LNCaP clone FGC (cell line): ENCODE measurements at regions not wholly inside any gene's neighbourhood (a gene's known extent, or its start where the extent isn't known, plus 50 kb on each side); places are given as distances from the start of the nearest gene placed in this dataset.

Experiments
- DNase-seq: peaks from one replicate; pipeline ENCODE4 v3.0.0-alpha.2; 2011; ENCODE audit warnings: low read depth
- H3K4me3 ChIP-seq: 2 replicates; pipeline ENCODE4 v1.5.1; 2011; ENCODE audit warnings: mild to moderate bottlenecking, low read depth, low read length, control low read depth
- CTCF ChIP-seq: IDR thresholded peaks from 2 replicates; pipeline ENCODE4 v1.5.1; 2012; ENCODE audit warnings: mild to moderate bottlenecking; ENCODE audit not compliant: control insufficient read depth, insufficient read depth; ENCODE audit errors: extremely low read depth

- no peak overlapping the region for H3K4me3 ChIP-seq
- DNase-seq: no peak
- no peak for TF ChIP-seq CTCF
Measured at GRCh38 chr3:187986514-187986934, 167.4 kb upstream of the LPP start.

GRCh38 chr3:187987187-187987586, 166.8 kb upstream of the LPP start:
- H3K4me3 ChIP-seq: no peak overlapping the region
- no peak for TF ChIP-seq CTCF
- no peak for DNase-seq

GRCh38 chr3:187987924-187988323, 166.0 kb upstream of the LPP start:
- DNase-seq: no peak
- no peak overlapping the region for H3K4me3 ChIP-seq
- no peak for TF ChIP-seq CTCF

- TF ChIP-seq CTCF: no peak
- no peak for DNase-seq
- no peak overlapping the region for H3K4me3 ChIP-seq
Measured at GRCh38 chr3:187989575-187990153, 164.3 kb upstream of the LPP start.

GRCh38 chr3:187992609-187993008, 161.3 kb upstream of the LPP start:
- no peak for DNase-seq
- no peak for TF ChIP-seq CTCF
- no peak overlapping the region for H3K4me3 ChIP-seq

GRCh38 chr3:187994221-187995042, 159.5 kb upstream of the LPP start:
- TF ChIP-seq CTCF: no peak
- no peak for DNase-seq
- no peak overlapping the region for H3K4me3 ChIP-seq
